Cardiac muscle cell (in vitro differentiated cells and primary cell): ENCODE measurements at regions not wholly inside any gene's neighbourhood (a gene's known extent, or its start where the extent isn't known, plus 50 kb on each side); places are given as distances from the start of the nearest gene placed in this dataset.

ENCODE experiments used
- DNase-seq, 2 donors: peaks; one replicate each; pipeline versions ENCODE4 v3.0.0 to v3.0.0-alpha.2; 2010 to 2017; ENCODE audit warnings: low read depth in 1 of 2, low spot score in 1 of 2
- H3K27ac ChIP-seq: fragments of 200-600 bp; sonication (generic); 2 replicates; pipeline ENCODE4 v1.5.1; 2016
- H3K27me3 ChIP-seq: fragments of 200-600 bp; sonication (generic); 2 replicates; pipeline ENCODE4 v1.6.0; 2016; ENCODE audit warnings: control low read depth
- H3K36me3 ChIP-seq: fragments of 200-600 bp; sonication (generic); 2 replicates; pipeline ENCODE4 v1.5.1; 2016; ENCODE audit warnings: control low read depth
- H3K4me1 ChIP-seq: fragments of 200-600 bp; sonication (generic); 2 replicates; pipeline ENCODE4 v1.8.1; 2017; ENCODE audit warnings: low read depth, mild to moderate bottlenecking, mixed run types
- H3K4me3 ChIP-seq: fragments of 200-600 bp; sonication (generic); 2 replicates; pipeline ENCODE4 v1.5.1; 2016; ENCODE audit warnings: mild to moderate bottlenecking
- H3K9me3 ChIP-seq: fragments of 200-600 bp; sonication (generic); 2 replicates; pipeline ENCODE4 v1.5.1; 2017; ENCODE audit warnings: low read depth, mild to moderate bottlenecking, control low read depth
- TF ChIP-seq, protein P1 (sequence below): IDR thresholded peaks from 2 replicates; pipeline ENCODE4 v1.5.1; 2012; ENCODE audit warnings: low read depth, mild to moderate bottlenecking, low read length

- H3K27me3 ChIP-seq, result no peaks in the 10 kb centered on the region
- H3K27ac ChIP-seq, result no peak overlapping the region
- no peaks in the 10 kb centered on the region for H3K36me3 ChIP-seq
- H3K4me3 ChIP-seq, result no peak overlapping the region
- peaks cover 29% of the 10 kb centered on the region for H3K4me1 ChIP-seq
- TF ChIP-seq, protein P1, sequence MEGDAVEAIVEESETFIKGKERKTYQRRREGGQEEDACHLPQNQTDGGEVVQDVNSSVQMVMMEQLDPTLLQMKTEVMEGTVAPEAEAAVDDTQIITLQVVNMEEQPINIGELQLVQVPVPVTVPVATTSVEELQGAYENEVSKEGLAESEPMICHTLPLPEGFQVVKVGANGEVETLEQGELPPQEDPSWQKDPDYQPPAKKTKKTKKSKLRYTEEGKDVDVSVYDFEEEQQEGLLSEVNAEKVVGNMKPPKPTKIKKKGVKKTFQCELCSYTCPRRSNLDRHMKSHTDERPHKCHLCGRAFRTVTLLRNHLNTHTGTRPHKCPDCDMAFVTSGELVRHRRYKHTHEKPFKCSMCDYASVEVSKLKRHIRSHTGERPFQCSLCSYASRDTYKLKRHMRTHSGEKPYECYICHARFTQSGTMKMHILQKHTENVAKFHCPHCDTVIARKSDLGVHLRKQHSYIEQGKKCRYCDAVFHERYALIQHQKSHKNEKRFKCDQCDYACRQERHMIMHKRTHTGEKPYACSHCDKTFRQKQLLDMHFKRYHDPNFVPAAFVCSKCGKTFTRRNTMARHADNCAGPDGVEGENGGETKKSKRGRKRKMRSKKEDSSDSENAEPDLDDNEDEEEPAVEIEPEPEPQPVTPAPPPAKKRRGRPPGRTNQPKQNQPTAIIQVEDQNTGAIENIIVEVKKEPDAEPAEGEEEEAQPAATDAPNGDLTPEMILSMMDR, result no peak
- H3K9me3 ChIP-seq, result no peaks in the 10 kb centered on the region
- DNase-seq, result no peak
Measured at GRCh38 chr17:77395501-77396048, 254.8 kb downstream of the SEC14L1 start.

DNA sequence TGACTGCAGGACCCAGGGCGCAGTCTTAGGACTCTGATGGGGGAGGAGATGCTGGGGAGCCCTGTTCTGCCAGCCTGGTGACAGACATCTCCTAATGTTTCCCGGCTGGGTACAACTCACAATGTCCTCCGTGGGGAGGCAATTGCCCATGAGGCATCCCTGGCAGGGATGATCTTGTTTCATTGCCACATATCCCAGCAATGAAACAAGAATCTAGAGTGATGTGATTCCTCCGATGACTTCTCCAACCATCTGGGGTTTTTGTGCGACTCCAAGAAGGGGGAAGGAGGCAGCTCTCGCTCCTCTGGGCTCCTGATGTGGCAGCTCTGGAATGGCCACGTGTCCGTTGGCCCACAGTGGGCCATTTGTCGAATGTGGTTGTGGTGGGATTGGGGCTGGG is 255.8 kb downstream of the SEC14L1 start:
- TF ChIP-seq, protein P1, result no peak
- Histone ChIP-seq H3K4me3 (no peak overlapping the region), H3K27ac (no peak overlapping the region), H3K27me3 (no peaks in the 10 kb centered on the region), H3K4me1 (peaks cover 20% of the 10 kb centered on the region), H3K9me3 (no peaks in the 10 kb centered on the region), H3K36me3 (no peaks in the 10 kb centered on the region)
- no peak for DNase-seq

DNA sequence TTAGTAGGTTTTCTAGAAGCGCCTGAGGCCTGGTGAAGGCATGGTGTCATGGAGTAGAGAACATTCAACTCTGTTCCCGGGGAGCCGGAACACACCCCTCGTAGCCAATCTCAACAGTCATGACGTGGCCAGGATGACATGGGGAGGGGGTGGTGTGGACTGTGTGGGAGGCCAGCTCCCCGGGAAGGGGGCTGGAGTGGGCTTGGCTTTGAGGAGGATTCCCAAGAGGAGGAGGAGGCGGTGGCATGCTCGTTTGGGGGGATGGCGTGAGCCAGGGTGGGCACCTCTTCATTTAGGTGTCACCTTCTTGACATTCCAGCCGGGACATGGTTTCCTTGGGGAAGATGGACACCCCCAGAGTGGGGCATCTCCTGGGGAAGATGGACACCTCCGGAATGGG is 257.5 kb downstream of the SEC14L1 start:
- Histone ChIP-seq H3K27me3 (no peaks in the 10 kb centered on the region), H3K27ac (no peak overlapping the region), H3K36me3 (peaks cover 7% of the 10 kb centered on the region), H3K4me1 (peaks cover 6% of the 10 kb centered on the region), H3K4me3 (no peak overlapping the region), H3K9me3 (no peaks in the 10 kb centered on the region)
- TF ChIP-seq, protein P1, result no peak
- DNase-seq, result no peak

DNA sequence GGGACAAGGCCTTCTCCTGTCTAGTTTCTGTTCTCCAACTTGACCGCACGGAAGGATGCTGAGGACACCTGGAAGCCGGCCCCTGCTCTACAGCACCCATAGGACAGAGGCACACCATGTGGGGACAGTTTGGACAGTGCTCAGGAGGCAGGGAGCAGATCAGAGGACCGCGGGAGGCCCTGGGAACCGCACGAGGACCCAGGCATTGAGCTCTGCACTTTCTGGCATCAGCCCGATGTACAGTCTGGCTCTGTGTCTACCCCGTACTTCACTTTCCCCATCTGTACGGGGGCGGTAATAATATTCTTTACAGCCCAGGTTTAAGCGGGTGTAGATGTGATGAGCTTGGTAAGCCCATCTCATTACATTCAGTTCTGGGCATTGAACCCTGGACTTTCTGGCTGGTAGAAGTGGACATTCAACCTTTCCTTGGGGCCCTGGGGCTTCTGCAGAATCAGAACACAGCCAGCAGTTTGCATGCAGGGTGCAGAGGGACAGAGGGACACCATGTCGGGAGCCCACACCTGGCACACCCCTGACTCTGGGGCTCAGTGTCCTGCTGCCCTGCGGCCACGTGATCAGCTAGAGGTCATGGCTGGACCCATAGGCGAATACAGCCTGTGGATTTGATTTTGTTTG is 258.7 kb downstream of the SEC14L1 start:
- Histone ChIP-seq H3K4me3 (no peak overlapping the region), H3K27ac (no peak overlapping the region)

DNA sequence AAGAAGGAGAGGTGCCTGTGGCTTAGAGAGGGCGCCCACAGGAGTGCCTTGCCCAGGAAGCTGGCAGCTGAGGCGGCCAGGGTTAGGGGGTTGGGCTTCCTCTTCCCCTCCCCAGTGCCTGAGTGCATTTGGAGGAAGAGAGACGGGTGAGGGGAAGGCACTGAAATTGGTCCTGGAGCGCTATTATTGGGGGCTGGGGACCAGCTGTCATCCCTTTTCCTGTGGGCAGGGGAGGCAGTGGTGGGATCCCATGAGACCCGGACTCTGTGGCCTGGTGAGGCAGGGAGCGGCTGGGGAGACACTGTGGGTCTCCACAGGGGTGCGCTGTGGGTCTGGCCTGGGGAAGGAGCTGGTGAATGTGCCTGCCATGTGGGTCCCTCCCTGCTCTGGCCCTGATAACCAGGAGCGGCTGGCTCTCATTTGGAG is 259.7 kb downstream of the SEC14L1 start:
- DNase-seq, result peak; percentile 44 to 64
- no peak overlapping the region for H3K4me3 ChIP-seq
- H3K9me3 ChIP-seq, result no peaks in the 10 kb centered on the region
- TF ChIP-seq, protein P1, result peak; percentile 50
- H3K36me3 ChIP-seq, result peaks cover 7% of the 10 kb centered on the region
- no peaks in the 10 kb centered on the region for H3K27me3 ChIP-seq
- no peaks in the 10 kb centered on the region for H3K4me1 ChIP-seq
- peak overlapping the region; percentile 43 for H3K27ac ChIP-seq

More for the DNA sequence above, 258.7 kb downstream of the SEC14L1 start:
- Histone ChIP-seq H3K36me3 (peaks cover 7% of the 10 kb centered on the region), H3K9me3 (no peaks in the 10 kb centered on the region), H3K27me3 (no peaks in the 10 kb centered on the region), H3K4me1 (peaks cover 3% of the 10 kb centered on the region)
- no peak for DNase-seq
- TF ChIP-seq, protein P1, result no peak
